AG04449 (cell line): ENCODE measurements at regions not wholly inside any gene's neighbourhood (a gene's known extent, or its start where the extent isn't known, plus 50 kb on each side); places are given as distances from the start of the nearest gene placed in this dataset.

Source experiments
- CTCF ChIA-PET: fragments of 350-600 bp; formaldehyde crosslinking; extraction: SDS; loops from one replicate; lab custom pipeline; 2021; ENCODE audit warnings: antibody characterized with exemption; lab: Yijun Ruan, JAX
- POLR2A ChIA-PET: fragments of 400-600, 350-600 bp; formaldehyde crosslinking; extraction: SDS; loops from one replicate; lab custom pipeline; 2020; ENCODE audit warnings: antibody characterized with exemption, inconsistent platforms; lab: Yijun Ruan, JAX
- DNase-seq: peaks from one replicate; pipeline ENCODE4 v3.0.0-alpha.2; 2010; ENCODE audit warnings: low read depth, low spot score
- H3K4me3 ChIP-seq: 2 replicates; pipeline ENCODE4 v1.5.1; 2011; ENCODE audit warnings: low read depth, mild to moderate bottlenecking, control low read depth, low read length
- TF ChIP-seq, protein P1 (sequence below): IDR thresholded peaks from one replicate; pipeline ENCODE4 v1.5.1; 2011; ENCODE audit warnings: mild to moderate bottlenecking, moderate library complexity, low read length, control low read depth, inconsistent platforms; ENCODE audit not compliant: insufficient read depth; ENCODE audit errors: missing control alignments

DNA sequence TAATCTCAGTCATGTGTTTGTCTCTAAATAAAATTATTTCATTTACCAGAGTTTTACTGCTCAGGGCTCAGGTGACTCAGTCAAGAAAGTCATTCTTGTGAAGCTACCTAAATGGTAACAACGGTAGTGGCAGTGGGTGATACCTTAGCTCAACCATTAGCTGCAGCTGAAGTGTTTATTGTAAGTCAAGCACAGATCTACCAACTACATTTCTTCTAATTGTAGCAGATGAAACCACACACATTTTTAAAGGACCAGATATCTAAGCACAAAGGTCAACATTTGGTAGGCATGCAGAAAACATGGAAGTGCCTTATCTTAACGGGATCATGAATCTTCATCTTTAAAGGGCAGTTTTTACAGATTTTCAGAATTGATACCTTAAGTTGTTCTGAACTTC is 79.1 kb downstream of the FAT4 start:
- CTCF ChIA-PET, result no interaction called here
- POLR2A ChIA-PET, result no interaction called here
- H3K4me3 ChIP-seq, result no peak overlapping the region
- TF ChIP-seq, protein P1, sequence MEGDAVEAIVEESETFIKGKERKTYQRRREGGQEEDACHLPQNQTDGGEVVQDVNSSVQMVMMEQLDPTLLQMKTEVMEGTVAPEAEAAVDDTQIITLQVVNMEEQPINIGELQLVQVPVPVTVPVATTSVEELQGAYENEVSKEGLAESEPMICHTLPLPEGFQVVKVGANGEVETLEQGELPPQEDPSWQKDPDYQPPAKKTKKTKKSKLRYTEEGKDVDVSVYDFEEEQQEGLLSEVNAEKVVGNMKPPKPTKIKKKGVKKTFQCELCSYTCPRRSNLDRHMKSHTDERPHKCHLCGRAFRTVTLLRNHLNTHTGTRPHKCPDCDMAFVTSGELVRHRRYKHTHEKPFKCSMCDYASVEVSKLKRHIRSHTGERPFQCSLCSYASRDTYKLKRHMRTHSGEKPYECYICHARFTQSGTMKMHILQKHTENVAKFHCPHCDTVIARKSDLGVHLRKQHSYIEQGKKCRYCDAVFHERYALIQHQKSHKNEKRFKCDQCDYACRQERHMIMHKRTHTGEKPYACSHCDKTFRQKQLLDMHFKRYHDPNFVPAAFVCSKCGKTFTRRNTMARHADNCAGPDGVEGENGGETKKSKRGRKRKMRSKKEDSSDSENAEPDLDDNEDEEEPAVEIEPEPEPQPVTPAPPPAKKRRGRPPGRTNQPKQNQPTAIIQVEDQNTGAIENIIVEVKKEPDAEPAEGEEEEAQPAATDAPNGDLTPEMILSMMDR, result no peak
- no peak for DNase-seq

DNA sequence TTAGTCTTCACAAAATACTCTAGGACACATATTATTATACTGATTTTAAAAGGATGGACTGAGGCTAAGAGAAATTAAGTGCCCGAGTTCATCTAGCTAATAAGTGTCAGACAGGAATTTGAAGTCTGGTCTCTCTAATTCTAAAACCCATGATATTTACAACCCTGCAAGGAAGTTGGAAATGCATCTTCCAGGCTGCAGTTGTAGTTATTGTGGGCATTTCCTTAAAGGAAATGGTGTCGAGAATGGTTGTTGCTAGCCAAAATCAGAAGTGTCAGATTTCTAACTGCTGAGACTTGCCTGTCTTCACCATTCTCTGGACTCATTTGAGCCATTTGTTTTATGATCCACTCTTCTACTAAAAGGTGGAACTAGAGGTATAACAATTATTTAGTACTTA is 82.5 kb downstream of the FAT4 start:
- no peak overlapping the region for H3K4me3 ChIP-seq
- CTCF ChIA-PET, result interaction anchor here (0.9 kb wide), 1 partner anchor 347 kb away, joined by 3 read pairs; no protein-coding TSS in a partner anchor
- POLR2A ChIA-PET, result no interaction called here
- DNase-seq, result no peak
- TF ChIP-seq, protein P1, result no peak

DNA sequence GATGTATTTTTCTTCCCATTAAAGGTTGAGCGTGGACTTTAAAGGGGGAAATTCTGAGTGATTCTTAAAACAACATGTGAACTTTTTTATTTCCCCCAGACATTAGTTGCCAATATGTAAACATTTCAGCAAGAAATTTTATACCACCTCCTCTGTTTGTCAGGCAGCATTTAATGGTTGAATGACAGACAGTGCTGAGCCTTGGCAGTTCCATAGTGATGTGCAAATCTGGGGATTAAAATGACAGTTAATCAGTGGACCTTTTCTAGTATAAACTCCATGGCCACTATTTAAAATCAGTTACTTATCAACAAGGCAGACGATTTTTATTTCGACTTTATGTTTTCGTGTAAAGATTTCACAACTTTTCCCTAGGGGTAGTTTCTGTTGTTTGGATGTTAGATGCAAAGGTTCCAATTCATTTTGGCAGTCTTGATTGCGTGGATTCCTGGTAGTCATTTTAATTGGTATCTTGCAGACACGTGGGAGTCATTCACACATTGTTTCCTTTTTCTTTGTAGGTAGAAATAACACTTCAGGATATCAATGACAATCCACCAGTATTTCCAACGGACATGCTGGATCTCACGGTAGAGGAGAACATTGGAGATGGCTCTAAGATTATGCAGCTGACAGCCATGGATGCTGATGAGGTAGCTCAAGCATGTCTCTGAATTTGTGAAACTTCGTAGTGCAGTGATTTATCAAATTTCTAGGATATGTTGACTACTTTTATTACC is 83.7 kb downstream of the FAT4 start:
- POLR2A ChIA-PET, result no interaction called here
- CTCF ChIA-PET, result no interaction called here
- DNase-seq, result no peak
- TF ChIP-seq, protein P1, result no peak
- H3K4me3 ChIP-seq, result no peak overlapping the region

DNA sequence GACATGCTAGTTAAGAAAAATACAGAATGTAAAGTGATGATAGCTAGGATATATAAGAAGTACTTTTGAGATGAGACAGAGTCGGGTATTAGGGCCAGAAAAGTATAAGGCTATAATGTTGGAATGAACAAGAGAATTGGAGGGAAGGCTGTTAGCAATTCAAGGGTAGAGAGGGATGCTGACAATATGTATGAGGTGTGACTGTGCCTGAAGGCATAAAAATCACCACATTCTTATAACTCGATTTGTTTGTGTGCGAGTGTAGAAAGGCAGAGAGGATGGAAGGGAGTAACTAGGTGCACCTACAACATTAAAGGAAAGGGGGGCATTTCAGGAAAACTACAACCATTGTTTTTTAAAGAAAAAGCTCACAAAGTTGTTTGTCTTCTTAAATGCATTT is 86.0 kb downstream of the FAT4 start:
- TF ChIP-seq, protein P1, result no peak
- no peak for DNase-seq
- H3K4me3 ChIP-seq, result no peak overlapping the region
- ChIA-PET POLR2A (no interaction called here), CTCF (no interaction called here)

DNA sequence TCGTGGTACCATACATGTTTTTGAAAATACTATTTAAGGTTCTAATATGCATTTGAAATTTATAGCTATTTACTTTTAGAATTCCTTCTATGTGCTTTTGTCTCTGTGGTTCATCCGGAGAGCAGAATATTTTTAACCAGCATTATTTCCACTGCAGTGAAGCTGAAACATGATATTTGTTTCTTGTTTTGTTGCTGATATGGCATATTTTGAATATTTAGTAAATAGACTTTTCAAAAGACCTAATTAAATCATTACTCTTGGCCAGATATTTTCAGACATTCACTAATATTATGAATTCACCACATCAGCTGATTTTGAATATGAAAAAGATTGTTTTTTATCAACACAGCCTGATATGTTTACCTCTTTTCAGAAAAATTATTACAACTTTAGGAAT is 87.0 kb downstream of the FAT4 start:
- CTCF ChIA-PET, result no interaction called here
- POLR2A ChIA-PET, result no interaction called here
- TF ChIP-seq, protein P1, result no peak
- H3K4me3 ChIP-seq, result no peak overlapping the region
- no peak for DNase-seq

DNA sequence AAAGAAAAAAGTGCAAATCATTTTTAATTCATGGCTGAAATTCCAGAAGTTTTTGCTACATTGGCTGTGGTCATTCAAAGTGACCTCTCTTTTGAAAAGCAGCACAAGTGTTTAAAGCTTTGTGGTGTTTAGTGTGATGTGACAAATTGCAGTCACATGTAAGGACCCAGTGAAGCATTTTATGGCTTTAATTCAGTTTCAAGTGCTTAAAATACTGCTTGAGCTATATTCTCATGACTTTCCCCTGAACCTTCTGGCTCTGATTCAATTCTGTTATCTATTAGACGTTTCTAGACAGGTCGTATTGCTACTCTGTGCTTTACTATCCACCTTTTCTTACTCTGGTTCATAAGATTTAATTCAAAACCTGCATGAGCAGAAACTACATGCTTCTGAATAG is 105.8 kb downstream of the FAT4 start:
- TF ChIP-seq, protein P1, result no peak
- ChIA-PET POLR2A (no interaction called here), CTCF (no interaction called here)
- no peak for DNase-seq
- no peak overlapping the region for H3K4me3 ChIP-seq
